Rectal smooth muscle tissue (tissue), 1 donor: ENCODE measurements at regions not wholly inside any gene's neighbourhood (a gene's known extent, or its start where the extent isn't known, plus 50 kb on each side); places are given as distances from the start of the nearest gene placed in this dataset.
"Not testable (repeated sequence)": the region's sequence is repeated elsewhere in the genome, so short reads cannot be mapped to it uniquely, and the experiment has no call there.

Experiments
- H3K27ac ChIP-seq: one replicate; pipeline ENCODE4 v1.7.0; 2013; ENCODE audit warnings: low read depth, low read length, inconsistent platforms
- H3K27me3 ChIP-seq: one replicate; pipeline ENCODE4 v1.7.0; 2013; ENCODE audit warnings: low read length; ENCODE audit not compliant: control insufficient read depth, insufficient read depth
- H3K36me3 ChIP-seq: one replicate; pipeline ENCODE4 v1.7.0; 2013; ENCODE audit warnings: low read length; ENCODE audit not compliant: control insufficient read depth, insufficient read depth
- H3K4me1 ChIP-seq: one replicate; pipeline ENCODE4 v1.7.0; 2013; ENCODE audit warnings: low read length; ENCODE audit not compliant: control insufficient read depth, insufficient read depth
- H3K4me3 ChIP-seq: one replicate; pipeline ENCODE4 v1.7.0; 2013; ENCODE audit warnings: low read length
- H3K9ac ChIP-seq: one replicate; pipeline ENCODE4 v1.7.0; 2013; ENCODE audit warnings: low read length

DNA sequence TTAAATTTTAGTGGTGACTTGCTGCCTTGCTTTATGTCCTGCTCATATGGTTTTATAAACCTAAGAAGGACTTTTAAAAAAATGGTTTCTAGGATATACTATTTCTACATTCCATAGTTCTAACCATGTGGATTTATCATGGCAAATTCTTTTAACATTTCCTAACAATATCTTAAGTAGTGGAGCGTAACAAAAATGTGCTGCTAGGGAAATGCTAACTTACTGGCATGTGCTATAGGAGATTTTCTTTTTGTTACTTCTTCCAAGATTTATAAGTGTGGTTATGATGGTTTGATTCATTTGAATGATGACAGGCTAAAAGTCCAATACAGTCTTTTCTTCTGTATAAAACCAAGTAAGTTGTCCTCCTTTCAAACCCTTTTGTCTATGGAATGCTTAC is 713.7 kb downstream of the SLITRK1 start:
- Histone ChIP-seq H3K4me3 (no peak overlapping the region), H3K4me1 (no peaks in the 10 kb centered on the region), H3K27me3 (no peaks in the 10 kb centered on the region), H3K9ac (no peak overlapping the region), H3K36me3 (no peaks in the 10 kb centered on the region), H3K27ac (no peak overlapping the region)

DNA sequence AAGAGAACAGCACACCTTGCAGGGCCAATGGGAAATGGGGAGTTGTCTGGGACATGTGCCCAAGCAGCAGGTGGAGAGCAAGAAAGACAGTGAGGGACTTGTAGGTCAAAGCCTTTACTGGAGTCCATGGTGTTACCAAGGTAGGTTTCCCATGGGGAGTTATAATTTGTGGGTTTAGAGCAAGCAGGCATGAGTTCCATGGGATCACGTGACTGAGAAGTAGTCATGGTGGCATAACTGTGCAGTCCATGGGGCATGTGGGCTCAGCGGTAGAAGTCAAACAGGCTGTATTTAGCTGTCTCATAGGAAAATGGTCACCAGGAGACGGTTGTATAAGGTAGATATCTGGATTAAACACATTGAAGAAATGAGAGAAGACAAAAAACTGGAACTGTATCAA is 715.1 kb downstream of the SLITRK1 start:
- Histone ChIP-seq H3K9ac (no peak overlapping the region), H3K4me3 (no peak overlapping the region), H3K27me3 (no peaks in the 10 kb centered on the region), H3K27ac (no peak overlapping the region), H3K4me1 (no peaks in the 10 kb centered on the region), H3K36me3 (no peaks in the 10 kb centered on the region)

DNA sequence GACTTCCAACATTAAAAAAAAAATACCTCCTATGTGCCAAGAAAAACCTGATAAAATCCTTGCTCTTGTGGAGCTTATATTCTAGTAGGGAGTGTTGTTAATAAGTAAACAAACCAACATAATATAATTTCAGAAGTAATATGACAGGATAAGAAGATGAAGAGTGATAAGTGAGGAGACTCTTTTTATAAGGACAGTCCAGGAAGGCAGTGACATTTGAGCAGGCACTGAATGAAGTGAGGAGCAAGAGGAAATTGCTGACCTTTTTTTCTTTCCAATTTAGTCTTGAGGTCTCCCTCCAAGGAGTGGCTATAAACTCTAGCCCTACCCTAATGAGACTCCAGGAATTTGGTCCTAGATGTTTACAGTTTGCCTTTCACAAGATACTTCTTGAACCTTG is 715.7 kb downstream of the SLITRK1 start:
- no peak overlapping the region for H3K4me3 ChIP-seq
- no peak overlapping the region for H3K27ac ChIP-seq
- no peaks in the 10 kb centered on the region for H3K4me1 ChIP-seq
- no peak overlapping the region for H3K9ac ChIP-seq
- no peaks in the 10 kb centered on the region for H3K36me3 ChIP-seq
- no peaks in the 10 kb centered on the region for H3K27me3 ChIP-seq

DNA sequence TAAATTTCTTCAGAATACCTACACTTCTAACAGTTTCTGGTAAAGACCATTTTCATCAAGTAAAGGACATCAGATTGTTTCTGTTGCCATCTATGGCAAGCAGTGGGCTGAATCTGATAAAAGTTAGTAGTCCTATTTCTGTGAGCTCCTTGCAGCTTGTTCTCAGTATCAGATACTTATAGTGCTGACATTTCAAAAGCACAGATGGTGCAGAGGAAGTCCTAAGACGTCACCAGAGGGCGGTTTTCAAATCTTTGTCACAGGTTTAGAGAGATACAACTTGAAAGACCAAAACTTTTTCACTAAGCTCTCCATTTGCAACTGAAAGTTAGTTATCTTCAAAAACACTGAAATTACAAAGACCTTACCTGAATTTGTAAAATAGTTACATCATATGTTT is 719.8 kb downstream of the SLITRK1 start:
- H3K36me3 ChIP-seq = no peaks in the 10 kb centered on the region
- no peak overlapping the region for H3K4me3 ChIP-seq
- H3K27me3 ChIP-seq = no peaks in the 10 kb centered on the region
- H3K4me1 ChIP-seq = no peaks in the 10 kb centered on the region
- no peak overlapping the region for H3K27ac ChIP-seq
- no peak overlapping the region for H3K9ac ChIP-seq

DNA sequence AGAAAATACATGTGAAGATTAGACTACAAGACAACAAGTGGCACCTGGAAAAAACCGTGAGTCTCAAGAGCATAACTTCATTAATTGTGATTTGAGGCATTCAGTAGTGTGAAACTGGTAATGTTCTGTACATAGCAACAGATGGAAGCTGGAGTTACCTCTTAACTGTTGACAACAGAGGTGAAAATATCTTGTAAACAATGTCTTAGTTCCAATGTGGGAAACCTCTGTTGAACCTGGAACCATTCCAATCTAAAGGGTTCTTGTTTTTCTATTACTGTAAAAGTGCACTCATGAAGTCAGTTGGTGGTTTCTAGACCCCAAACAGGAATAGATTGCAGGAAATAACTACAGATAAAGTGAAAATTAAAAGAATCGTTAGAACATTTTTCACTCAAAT is 728.4 kb downstream of the SLITRK1 start:
- Histone ChIP-seq H3K4me1 (no peaks in the 10 kb centered on the region), H3K27me3 (no peaks in the 10 kb centered on the region), H3K9ac (no peak overlapping the region)

DNA sequence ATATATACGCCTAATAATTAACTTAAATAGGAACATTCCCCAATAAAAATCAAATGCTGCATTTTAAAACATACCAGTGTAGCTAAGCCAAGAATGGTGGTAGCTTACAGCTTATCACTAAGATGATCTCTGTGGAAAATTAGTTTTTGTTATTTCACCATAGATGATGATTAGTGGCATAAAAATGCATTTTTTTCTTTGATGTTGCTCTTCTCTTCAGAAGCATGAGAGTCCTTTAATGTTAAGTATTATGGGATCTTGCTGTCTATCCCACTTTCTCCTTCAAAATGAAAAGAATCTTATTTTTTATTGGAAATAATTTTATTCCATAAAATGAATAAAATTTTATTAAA is 731.0 kb downstream of the SLITRK1 start:
- Histone ChIP-seq H3K27me3 (no peaks in the 10 kb centered on the region), H3K36me3 (no peaks in the 10 kb centered on the region), H3K9ac (no peak overlapping the region), H3K4me1 (no peaks in the 10 kb centered on the region), H3K4me3 (no peak overlapping the region), H3K27ac (no peak overlapping the region)

More for the DNA sequence above, 728.4 kb downstream of the SLITRK1 start:
- H3K27ac ChIP-seq = no peak overlapping the region
- H3K4me3 ChIP-seq = no peak overlapping the region
- no peaks in the 10 kb centered on the region for H3K36me3 ChIP-seq

DNA sequence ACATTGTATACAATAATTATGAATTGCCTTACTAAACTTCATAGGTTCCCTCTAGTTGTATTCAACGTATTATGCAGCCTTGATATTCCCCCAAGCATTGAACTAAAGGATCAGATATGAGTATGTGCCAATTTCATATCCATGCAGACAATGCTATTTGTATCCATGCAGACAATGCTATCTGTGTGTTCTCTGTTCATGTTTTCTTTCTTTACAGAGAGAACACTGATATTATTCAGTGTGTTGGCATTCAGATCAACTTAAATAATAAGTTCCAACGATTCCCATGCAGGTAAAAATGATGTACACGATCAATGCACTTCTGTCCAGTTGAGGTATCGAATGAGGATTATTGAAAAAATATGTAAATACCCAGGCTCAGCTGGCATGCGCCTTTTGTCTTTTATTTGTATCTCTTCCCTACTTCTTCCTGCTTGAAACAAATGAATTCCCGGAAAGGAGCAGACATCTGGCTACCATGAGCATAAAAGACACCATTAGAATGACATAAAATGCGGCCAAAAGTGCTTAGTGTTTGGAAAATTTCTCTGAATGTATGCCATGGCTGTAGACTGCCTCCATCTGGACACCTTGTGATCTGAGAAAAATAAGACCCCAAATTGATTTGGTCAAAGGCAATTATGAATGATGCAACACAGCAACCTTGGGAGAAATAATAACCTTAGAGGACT is 731.5 kb downstream of the SLITRK1 start:
- Histone ChIP-seq H3K27ac (no peak overlapping the region), H3K4me1 (no peaks in the 10 kb centered on the region), H3K27me3 (no peaks in the 10 kb centered on the region), H3K4me3 (no peak overlapping the region), H3K9ac (no peak overlapping the region), H3K36me3 (no peaks in the 10 kb centered on the region)

DNA sequence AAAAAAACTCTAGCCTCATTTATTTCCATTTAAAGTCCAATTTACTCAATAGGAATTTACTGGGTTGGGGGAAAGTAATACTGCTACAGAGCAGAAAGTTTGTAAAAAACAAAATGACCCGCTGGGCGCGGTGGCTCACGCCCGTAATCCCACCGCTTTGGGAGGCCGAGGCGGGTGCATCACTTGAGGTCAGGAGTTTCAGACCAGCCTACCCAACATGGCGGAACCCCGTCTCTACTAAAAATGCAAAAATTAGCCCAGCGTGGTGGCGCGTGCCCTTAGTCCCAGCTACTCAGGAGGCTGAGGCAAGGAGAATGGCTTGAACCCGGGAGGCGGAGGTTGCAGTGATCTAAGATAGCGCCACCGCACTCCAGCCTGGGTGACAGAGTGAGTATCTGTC is 745.6 kb downstream of the SLITRK1 start:
- Histone ChIP-seq H3K36me3 (no peaks in the 10 kb centered on the region), H3K27ac (no peak overlapping the region), H3K9ac (no peak overlapping the region), H3K27me3 (no peaks in the 10 kb centered on the region), H3K4me1 (no peaks in the 10 kb centered on the region), H3K4me3 (no peak overlapping the region)

DNA sequence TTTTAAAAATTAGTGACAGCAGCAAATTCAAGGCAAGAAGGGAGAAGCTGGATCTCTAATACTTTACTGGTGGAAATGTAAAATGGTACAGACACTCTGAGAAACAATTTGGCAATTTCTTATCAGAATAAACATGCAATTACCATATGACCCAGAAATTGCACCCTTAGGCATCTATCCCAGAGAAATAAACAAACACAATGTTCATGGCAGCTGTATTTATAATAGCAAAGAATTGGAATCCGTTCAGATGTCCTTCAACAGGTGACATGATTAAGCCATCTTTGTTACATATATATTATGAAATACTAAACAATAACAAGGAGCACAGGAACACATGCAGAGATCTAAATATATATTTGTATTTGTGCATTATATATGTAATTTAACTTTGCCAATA is 756.5 kb downstream of the SLITRK1 start:
- Histone ChIP-seq H3K27ac (no peak overlapping the region), H3K4me1 (no peaks in the 10 kb centered on the region), H3K9ac (no peak overlapping the region), H3K4me3 (no peak overlapping the region), H3K36me3 (no peaks in the 10 kb centered on the region), H3K27me3 (no peaks in the 10 kb centered on the region)

DNA sequence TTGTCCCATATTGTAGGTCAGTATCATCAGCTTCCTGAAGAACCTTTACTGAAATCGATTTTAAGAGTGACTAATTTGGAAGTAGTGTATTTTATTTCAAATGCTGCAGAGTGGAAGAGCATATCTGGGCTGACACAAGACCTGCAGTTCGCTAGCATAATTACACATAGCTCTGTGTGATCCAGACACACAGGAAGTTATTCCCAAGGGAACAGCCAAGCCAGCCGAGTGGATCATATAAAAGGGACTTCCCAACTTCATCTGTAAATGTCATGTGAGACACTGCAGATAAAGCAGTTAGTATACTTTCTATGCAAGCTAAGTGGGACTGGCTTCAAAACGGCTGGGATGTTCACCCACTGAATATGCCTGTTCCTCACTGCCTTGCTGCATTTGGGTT is 760.4 kb downstream of the SLITRK1 start:
- Histone ChIP-seq H3K27ac (no peak overlapping the region), H3K36me3 (no peaks in the 10 kb centered on the region), H3K4me1 (no peaks in the 10 kb centered on the region), H3K4me3 (no peak overlapping the region), H3K9ac (no peak overlapping the region), H3K27me3 (no peaks in the 10 kb centered on the region)

DNA sequence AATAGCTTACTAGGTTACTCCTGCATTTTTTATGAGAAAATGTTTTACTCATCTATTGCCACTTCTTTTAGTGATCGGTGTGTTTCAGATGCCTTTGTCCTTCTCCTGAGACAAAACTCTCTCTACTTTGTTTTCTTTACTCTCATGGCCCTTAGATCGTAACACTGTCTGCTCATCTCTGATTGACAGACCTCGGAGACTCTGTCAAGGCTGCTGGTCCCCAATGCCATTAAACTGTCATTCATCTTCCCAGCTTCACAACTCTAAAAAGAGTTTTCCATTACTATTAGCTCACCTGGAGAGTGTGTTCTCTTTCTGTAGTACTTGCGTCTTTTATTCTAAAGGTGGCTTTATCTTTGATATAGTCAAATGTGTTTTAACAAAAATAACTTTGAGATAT is 765.2 kb downstream of the SLITRK1 start:
- no peaks in the 10 kb centered on the region for H3K36me3 ChIP-seq
- no peak overlapping the region for H3K4me3 ChIP-seq
- H3K27me3 ChIP-seq = no peaks in the 10 kb centered on the region
- no peaks in the 10 kb centered on the region for H3K4me1 ChIP-seq
- H3K9ac ChIP-seq = no peak overlapping the region
- no peak overlapping the region for H3K27ac ChIP-seq

DNA sequence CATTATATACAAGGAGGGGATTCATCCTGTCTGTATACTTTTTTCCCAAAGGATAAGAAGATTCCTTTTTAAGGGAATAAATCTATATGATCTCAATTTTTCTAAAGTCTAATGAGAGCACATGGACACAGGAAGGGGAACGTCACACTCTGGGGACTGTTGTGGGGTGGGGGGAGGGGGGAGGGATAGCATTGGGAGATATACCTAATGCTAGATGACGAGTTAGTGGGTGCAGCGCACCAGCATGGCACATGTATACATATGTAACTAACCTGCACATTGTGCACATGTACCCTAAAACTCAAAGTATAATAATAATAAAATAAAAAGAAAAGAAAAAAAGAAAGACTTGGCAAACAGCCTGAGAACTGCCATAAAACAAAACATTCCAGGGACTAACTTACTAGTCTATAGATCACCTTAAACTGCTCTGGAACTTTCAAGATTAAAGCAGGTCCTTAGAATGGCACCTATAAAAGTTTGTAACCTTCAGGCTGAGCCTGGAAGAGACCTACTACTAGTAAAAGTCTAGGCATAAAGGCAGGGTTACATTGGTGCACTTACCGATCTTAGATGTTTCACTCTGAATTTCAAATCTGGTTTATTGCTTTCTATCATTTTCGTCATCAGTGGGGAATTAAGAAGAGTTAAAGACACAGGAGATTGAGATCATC is 780.6 kb downstream of the SLITRK1 start:
- not testable (repeated sequence) for H3K9ac ChIP-seq, H3K4me1 ChIP-seq, H3K27ac ChIP-seq, H3K4me3 ChIP-seq, H3K27me3 ChIP-seq, H3K36me3 ChIP-seq

DNA sequence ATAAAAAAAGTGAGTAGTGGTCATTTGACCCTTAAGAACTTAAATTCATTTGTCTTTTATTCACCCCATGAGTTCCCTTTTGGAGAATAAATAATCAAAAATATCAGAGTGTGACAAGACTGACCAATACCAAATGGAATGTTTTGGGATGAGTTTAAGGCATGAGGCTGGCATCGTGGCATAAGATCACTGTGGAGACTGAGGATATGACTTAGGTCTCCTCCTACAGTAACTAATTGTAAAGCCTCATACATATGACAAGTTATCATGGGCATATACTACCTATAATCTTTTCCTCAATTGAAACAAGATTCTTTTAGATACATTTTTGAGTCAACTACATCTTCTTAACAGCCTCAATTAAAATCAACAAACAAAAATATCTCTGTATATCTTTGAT is 782.0 kb downstream of the SLITRK1 start:
- Histone ChIP-seq H3K27me3 (no peaks in the 10 kb centered on the region), H3K9ac (no peak overlapping the region), H3K27ac (no peak overlapping the region), H3K4me1 (no peaks in the 10 kb centered on the region), H3K4me3 (no peak overlapping the region), H3K36me3 (no peaks in the 10 kb centered on the region)
